ENCODE measurements at regions not wholly inside any gene's neighbourhood (a gene's known extent, or its start where the extent isn't known, plus 50 kb on each side); places are given as distances from the start of the nearest gene placed in this dataset.

DNA sequence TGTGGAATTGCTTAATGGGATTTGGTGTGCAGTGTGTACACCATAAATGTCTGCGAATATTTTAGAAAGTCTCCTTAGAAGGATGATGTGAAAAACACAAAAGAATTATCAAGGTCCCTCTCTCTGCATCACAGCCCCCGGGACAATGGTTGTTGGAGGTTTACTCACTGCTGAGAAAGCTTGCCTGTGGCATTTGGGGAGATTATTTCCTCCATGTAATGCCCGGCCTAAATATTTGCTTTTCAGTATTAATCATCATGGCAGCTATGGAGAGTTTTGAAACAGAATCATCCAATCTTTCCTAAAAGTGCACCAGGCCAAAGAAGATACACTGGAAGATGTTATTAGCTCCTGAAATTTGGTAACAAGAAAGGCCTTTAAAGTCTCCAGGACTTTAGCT is 113.8 kb upstream of the ADCY1 start:
- no peak for TF ChIP-seq POLR2AphosphoS5 (IDR thresholded peaks at IDR 0.05)
- TF ChIP-seq, protein P1, sequence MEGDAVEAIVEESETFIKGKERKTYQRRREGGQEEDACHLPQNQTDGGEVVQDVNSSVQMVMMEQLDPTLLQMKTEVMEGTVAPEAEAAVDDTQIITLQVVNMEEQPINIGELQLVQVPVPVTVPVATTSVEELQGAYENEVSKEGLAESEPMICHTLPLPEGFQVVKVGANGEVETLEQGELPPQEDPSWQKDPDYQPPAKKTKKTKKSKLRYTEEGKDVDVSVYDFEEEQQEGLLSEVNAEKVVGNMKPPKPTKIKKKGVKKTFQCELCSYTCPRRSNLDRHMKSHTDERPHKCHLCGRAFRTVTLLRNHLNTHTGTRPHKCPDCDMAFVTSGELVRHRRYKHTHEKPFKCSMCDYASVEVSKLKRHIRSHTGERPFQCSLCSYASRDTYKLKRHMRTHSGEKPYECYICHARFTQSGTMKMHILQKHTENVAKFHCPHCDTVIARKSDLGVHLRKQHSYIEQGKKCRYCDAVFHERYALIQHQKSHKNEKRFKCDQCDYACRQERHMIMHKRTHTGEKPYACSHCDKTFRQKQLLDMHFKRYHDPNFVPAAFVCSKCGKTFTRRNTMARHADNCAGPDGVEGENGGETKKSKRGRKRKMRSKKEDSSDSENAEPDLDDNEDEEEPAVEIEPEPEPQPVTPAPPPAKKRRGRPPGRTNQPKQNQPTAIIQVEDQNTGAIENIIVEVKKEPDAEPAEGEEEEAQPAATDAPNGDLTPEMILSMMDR (IDR thresholded peaks at IDR 0.05) = no peak
- no peak for TF ChIP-seq POLR2A (IDR thresholded peaks at IDR 0.05)
